Osteoblast (primary cell): ENCODE measurements at regions not wholly inside any gene's neighbourhood (a gene's known extent, or its start where the extent isn't known, plus 50 kb on each side); places are given as distances from the start of the nearest gene placed in this dataset.
A peak's percentile ranks its signal among the peaks of the same experiment; 100 is the strongest.

Experiments
- DNase-seq: peaks from one replicate; pipeline ENCODE4 v3.0.0; 2011; ENCODE audit warnings: low spot score, mixed read lengths; ENCODE audit not compliant: insufficient read length; ENCODE audit errors: missing footprints
- H2AFZ ChIP-seq: 2 replicates; pipeline ENCODE4 v1.6.0; 2011; ENCODE audit warnings: mild to moderate bottlenecking, low read length
- H3K27ac ChIP-seq: 2 replicates; pipeline ENCODE4 v1.5.1; 2011; ENCODE audit warnings: mild to moderate bottlenecking, low read depth, low read length, moderate library complexity
- H3K27me3 ChIP-seq: 2 replicates; pipeline ENCODE4 v1.6.0; 2012; ENCODE audit warnings: mild to moderate bottlenecking, control low read depth, inconsistent platforms, low read length, moderate library complexity; ENCODE audit not compliant: insufficient read depth
- H3K36me3 ChIP-seq: 2 replicates; pipeline ENCODE4 v1.5.1; 2011; ENCODE audit warnings: mild to moderate bottlenecking, low read length, control low read depth, moderate library complexity; ENCODE audit not compliant: insufficient read depth
- H3K4me1 ChIP-seq: 2 replicates; pipeline ENCODE4 v1.5.1; 2011; ENCODE audit warnings: mild to moderate bottlenecking, low read length, control low read depth, moderate library complexity; ENCODE audit not compliant: insufficient read depth
- H3K4me2 ChIP-seq: 2 replicates; pipeline ENCODE4 v1.6.0; 2011; ENCODE audit warnings: mild to moderate bottlenecking, low read length; ENCODE audit not compliant: insufficient read depth
- H3K4me3 ChIP-seq: fragments of 200-600 bp; sonication (generic); 3 replicates; pipeline ENCODE4 v1.5.1; 2012; ENCODE audit warnings: mild to moderate bottlenecking, low read length, inconsistent platforms; ENCODE audit not compliant: insufficient read depth
- H3K79me2 ChIP-seq: 2 replicates; pipeline ENCODE4 v1.6.0; 2012; ENCODE audit warnings: mild to moderate bottlenecking, low read length, control low read depth, inconsistent platforms; ENCODE audit not compliant: insufficient read depth
- H3K9me3 ChIP-seq: 2 replicates; pipeline ENCODE4 v1.5.1; 2011; ENCODE audit warnings: low read depth, low read length, control low read depth
- H4K20me1 ChIP-seq: 2 replicates; pipeline ENCODE4 v1.6.0; 2012; ENCODE audit warnings: mild to moderate bottlenecking, low read length, control low read depth; ENCODE audit not compliant: insufficient read depth
- CTCF ChIP-seq: IDR thresholded peaks from 2 replicates; pipeline ENCODE4 v1.5.1; 2011; ENCODE audit warnings: mild to moderate bottlenecking, low read depth, low read length, moderate library complexity; ENCODE audit errors: extremely low read depth

GRCh38 chr15:93205413-93205812 lies 116.4 kb upstream of the RGMA start:
- no peak for TF ChIP-seq CTCF
- Histone ChIP-seq H4K20me1 (no peaks in the 10 kb centered on the region), H3K27me3 (no peaks in the 10 kb centered on the region), H3K27ac (no peak overlapping the region), H3K9me3 (no peaks in the 10 kb centered on the region), H3K79me2 (no peaks in the 10 kb centered on the region), H3K4me3 (no peak overlapping the region), H3K4me2 (no peak overlapping the region), H3K36me3 (no peaks in the 10 kb centered on the region), H3K4me1 (no peaks in the 10 kb centered on the region), H2AFZ (no peak overlapping the region)
- DNase-seq: no peak

GRCh38 chr15:93203036-93203435 lies 114.0 kb upstream of the RGMA start:
- H4K20me1 ChIP-seq: no peaks in the 10 kb centered on the region
- H3K9me3 ChIP-seq: no peaks in the 10 kb centered on the region
- no peak overlapping the region for H2AFZ ChIP-seq
- no peak for TF ChIP-seq CTCF
- no peak overlapping the region for H3K4me2 ChIP-seq
- no peak overlapping the region for H3K27ac ChIP-seq
- no peaks in the 10 kb centered on the region for H3K4me1 ChIP-seq
- H3K36me3 ChIP-seq: no peaks in the 10 kb centered on the region
- no peak overlapping the region for H3K4me3 ChIP-seq
- H3K79me2 ChIP-seq: no peaks in the 10 kb centered on the region
- H3K27me3 ChIP-seq: no peaks in the 10 kb centered on the region
- peak; percentile 1 for DNase-seq

GRCh38 chr15:93202405-93202804 lies 113.4 kb upstream of the RGMA start:
- H2AFZ ChIP-seq: no peak overlapping the region
- H3K4me3 ChIP-seq: no peak overlapping the region
- H3K9me3 ChIP-seq: no peaks in the 10 kb centered on the region
- no peaks in the 10 kb centered on the region for H3K4me1 ChIP-seq
- DNase-seq: no peak
- no peaks in the 10 kb centered on the region for H4K20me1 ChIP-seq
- no peak for TF ChIP-seq CTCF
- H3K27ac ChIP-seq: no peak overlapping the region
- H3K27me3 ChIP-seq: no peaks in the 10 kb centered on the region
- H3K36me3 ChIP-seq: no peaks in the 10 kb centered on the region
- no peaks in the 10 kb centered on the region for H3K79me2 ChIP-seq
- no peak overlapping the region for H3K4me2 ChIP-seq

- Histone ChIP-seq H3K4me2 (no peak overlapping the region), H4K20me1 (no peaks in the 10 kb centered on the region), H3K36me3 (no peaks in the 10 kb centered on the region), H2AFZ (no peak overlapping the region), H3K79me2 (no peaks in the 10 kb centered on the region), H3K4me3 (no peak overlapping the region), H3K9me3 (no peaks in the 10 kb centered on the region), H3K4me1 (no peaks in the 10 kb centered on the region), H3K27ac (no peak overlapping the region), H3K27me3 (no peaks in the 10 kb centered on the region)
- DNase-seq: no peak
- no peak for TF ChIP-seq CTCF
Measured at GRCh38 chr15:93201940-93202339, 112.9 kb upstream of the RGMA start.
